ENCODE measurements at regions not wholly inside any gene's neighbourhood (a gene's known extent, or its start where the extent isn't known, plus 50 kb on each side); places are given as distances from the start of the nearest gene placed in this dataset.
A peak's percentile ranks its signal among the peaks of the same experiment; 100 is the strongest.

DNA sequence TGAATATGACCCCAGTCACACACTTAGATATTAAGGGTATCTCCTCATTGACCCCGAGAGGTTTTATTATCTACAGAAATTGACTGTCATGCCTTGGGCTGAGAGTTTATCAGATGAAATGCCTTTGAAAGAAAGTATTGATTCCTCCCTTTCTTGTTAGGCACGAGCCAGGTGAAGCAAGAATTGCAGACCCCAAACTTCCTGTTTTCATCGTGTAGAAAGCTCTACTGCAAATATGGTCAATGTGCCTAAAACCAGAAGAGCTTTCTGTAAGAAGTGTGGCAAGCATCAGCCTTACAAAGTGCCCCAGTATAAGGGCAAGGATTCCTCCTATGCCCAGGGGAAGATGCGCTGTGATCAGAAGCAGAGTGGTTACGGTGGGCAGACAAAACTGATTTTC is 143.9 kb upstream of the FUT8 start:
- H3K4me3 ChIP-seq (ENCODE audit: insufficient read depth, low read length, poor library complexity, severe bottlenecking), result no peak overlapping the region
- no peak overlapping the region for H3K4me2 ChIP-seq (ENCODE audit: low read depth, low read length, poor library complexity, severe bottlenecking)
- H3F3A ChIP-seq (ENCODE audit: insufficient read depth), result no peaks in the 10 kb centered on the region

GRCh38 chr14:65269732-65270131 is 142.8 kb upstream of the FUT8 start:
- H3K4me2 ChIP-seq (ENCODE audit: low read depth, low read length, poor library complexity, severe bottlenecking), result no peak overlapping the region
- no peaks in the 10 kb centered on the region for H3K27me3 ChIP-seq (ENCODE audit: low read length)
- TF ChIP-seq EZH2phosphoT487 (conservative IDR thresholded peaks at IDR 0.05; ENCODE audit: low read length) (no peak), CTCF (IDR thresholded peaks at IDR 0.05; ENCODE audit: insufficient read depth, low read length, poor library complexity, severe bottlenecking) (no peak)
- no peak overlapping the region for H3K9ac ChIP-seq (ENCODE audit: low read length)
- H3K79me2 ChIP-seq (ENCODE audit: insufficient read depth, low read length), result no peaks in the 10 kb centered on the region
- H2AFZ ChIP-seq (ENCODE audit: low read depth, low read length, severe bottlenecking), result no peak overlapping the region
- no peaks in the 10 kb centered on the region for H4K20me1 ChIP-seq (ENCODE audit: low read depth, low read length)
- no peaks in the 10 kb centered on the region for H3K9me3 ChIP-seq (ENCODE audit: insufficient read depth, low read length)
- no peaks in the 10 kb centered on the region for H3K9me2 ChIP-seq (replicated peaks; ENCODE audit: insufficient read depth, low read length)
- H3K27ac ChIP-seq (ENCODE audit: low read depth, low read length), result no peak overlapping the region
- no peak overlapping the region for H3K4me3 ChIP-seq (ENCODE audit: insufficient read depth, low read length, poor library complexity, severe bottlenecking)
- no peaks in the 10 kb centered on the region for H3K36me3 ChIP-seq (ENCODE audit: low read length)
- H3F3A ChIP-seq (ENCODE audit: insufficient read depth), result no peaks in the 10 kb centered on the region

More for the DNA sequence above, 143.9 kb upstream of the FUT8 start:
- Histone ChIP-seq H3K9me3 (ENCODE audit: insufficient read depth, low read length) (no peaks in the 10 kb centered on the region), H3K36me3 (ENCODE audit: low read length) (no peaks in the 10 kb centered on the region), H3K9ac (ENCODE audit: low read length) (no peak overlapping the region), H4K20me1 (ENCODE audit: low read depth, low read length) (no peaks in the 10 kb centered on the region), H3K9me2 (replicated peaks; ENCODE audit: insufficient read depth, low read length) (no peaks in the 10 kb centered on the region), H3K27ac (ENCODE audit: low read depth, low read length) (no peak overlapping the region), H3K27me3 (ENCODE audit: low read length) (no peaks in the 10 kb centered on the region), H3K79me2 (ENCODE audit: insufficient read depth, low read length) (no peaks in the 10 kb centered on the region), H2AFZ (ENCODE audit: low read depth, low read length, severe bottlenecking) (peak overlapping the region; percentile 12)
- TF ChIP-seq CTCF (IDR thresholded peaks at IDR 0.05; ENCODE audit: insufficient read depth, low read length, poor library complexity, severe bottlenecking) (no peak), EZH2phosphoT487 (conservative IDR thresholded peaks at IDR 0.05; ENCODE audit: low read length) (no peak)

GRCh38 chr14:65277027-65277426 is 135.5 kb upstream of the FUT8 start:
- no peak overlapping the region for H3K27ac ChIP-seq (ENCODE audit: low read depth, low read length)

More at GRCh38 chr14:65277027-65277426, 135.5 kb upstream of the FUT8 start:
- Histone ChIP-seq H3K79me2 (ENCODE audit: insufficient read depth, low read length) (no peaks in the 10 kb centered on the region), H3K4me2 (ENCODE audit: low read depth, low read length, poor library complexity, severe bottlenecking) (no peak overlapping the region), H3K9ac (ENCODE audit: low read length) (no peak overlapping the region), H4K20me1 (ENCODE audit: low read depth, low read length) (no peaks in the 10 kb centered on the region), H3K9me3 (ENCODE audit: insufficient read depth, low read length) (no peaks in the 10 kb centered on the region), H3F3A (ENCODE audit: insufficient read depth) (no peaks in the 10 kb centered on the region), H3K9me2 (replicated peaks; ENCODE audit: insufficient read depth, low read length) (no peaks in the 10 kb centered on the region), H3K36me3 (ENCODE audit: low read length) (no peaks in the 10 kb centered on the region), H3K27me3 (ENCODE audit: low read length) (no peaks in the 10 kb centered on the region), H3K4me3 (ENCODE audit: insufficient read depth, low read length, poor library complexity, severe bottlenecking) (no peak overlapping the region), H2AFZ (ENCODE audit: low read depth, low read length, severe bottlenecking) (no peak overlapping the region)
- no peak for TF ChIP-seq EZH2phosphoT487 (conservative IDR thresholded peaks at IDR 0.05; ENCODE audit: low read length)
- no peak for TF ChIP-seq CTCF (IDR thresholded peaks at IDR 0.05; ENCODE audit: insufficient read depth, low read length, poor library complexity, severe bottlenecking)

Data from SU-DHL-6 (cell line).